Tibial nerve (tissue), 4 donors: ENCODE measurements at regions not wholly inside any gene's neighbourhood (a gene's known extent, or its start where the extent isn't known, plus 50 kb on each side); places are given as distances from the start of the nearest gene placed in this dataset.

Source experiments
- DNase-seq, 2 donors: peaks; one replicate each; pipeline ENCODE4 v3.0.0-alpha.2; 2019; ENCODE audit warnings: low spot score in 2 of 2
- H3K27ac ChIP-seq, 4 donors: fragments of 200-600 bp; sonication (generic) in 3 of 4; one replicate each; pipeline ENCODE4 v1.5.1; 2017 to 2019; ENCODE audit warnings: mild to moderate bottlenecking in 1 of 4
- H3K27me3 ChIP-seq, 2 donors: fragments of 200-600 bp; sonication (generic) in 1 of 2; one replicate each; pipeline versions ENCODE4 v1.5.1 to v1.6.0; 2017 to 2019
- H3K36me3 ChIP-seq, 3 donors: fragments of 200-600 bp; sonication (generic); one replicate each; pipeline ENCODE4 v1.5.1; 2018 to 2019
- H3K4me1 ChIP-seq, 4 donors: fragments of 200-600 bp; sonication (generic) in 3 of 4; one replicate each; pipeline ENCODE4 v1.5.1; 2017 to 2019
- H3K4me3 ChIP-seq, 4 donors: fragments of 200-600 bp; sonication (generic) in 3 of 4; one replicate each; pipeline ENCODE4 v1.5.1; 2017 to 2019; ENCODE audit warnings: mild to moderate bottlenecking in 1 of 4, moderate library complexity in 1 of 4
- H3K9me3 ChIP-seq, 4 donors: fragments of 200-600 bp; sonication (generic) in 3 of 4; one replicate each; pipeline ENCODE4 v1.5.1; 2017 to 2019
- EP300 ChIP-seq, 2 donors: sonication (generic); formaldehyde crosslinking; IDR thresholded peaks; one replicate each; pipeline ENCODE4 v1.6.1; 2017; ENCODE audit warnings: antibody characterized with exemption in 2 of 2, mild to moderate bottlenecking in 1 of 2
- POLR2A ChIP-seq, 2 donors: fragments of 450-650 bp; IDR thresholded peaks; one replicate each; pipeline ENCODE4 v1.6.1; 2017; ENCODE audit warnings: antibody characterized with exemption in 2 of 2, mild to moderate bottlenecking in 2 of 2, moderate library complexity in 2 of 2
- WGBS, 2 donors: methylation state at CpG; one replicate each; pipeline ENCODE4 v1.1.5; 2018; 5-methylcytosine and 5-hydroxymethylcytosine counted together
- TF ChIP-seq, protein P1 (sequence below), 5 experiments: fragments of 200-600 bp in 3 of 5; fragments of 450-650 bp in 2 of 5; sonication (generic) in 3 of 5; IDR thresholded peaks; one replicate each; pipeline ENCODE4 v1.5.1; 2016 to 2019; ENCODE audit warnings: antibody characterized with exemption in 5 of 5, mild to moderate bottlenecking in 3 of 5, moderate library complexity in 2 of 5

DNA sequence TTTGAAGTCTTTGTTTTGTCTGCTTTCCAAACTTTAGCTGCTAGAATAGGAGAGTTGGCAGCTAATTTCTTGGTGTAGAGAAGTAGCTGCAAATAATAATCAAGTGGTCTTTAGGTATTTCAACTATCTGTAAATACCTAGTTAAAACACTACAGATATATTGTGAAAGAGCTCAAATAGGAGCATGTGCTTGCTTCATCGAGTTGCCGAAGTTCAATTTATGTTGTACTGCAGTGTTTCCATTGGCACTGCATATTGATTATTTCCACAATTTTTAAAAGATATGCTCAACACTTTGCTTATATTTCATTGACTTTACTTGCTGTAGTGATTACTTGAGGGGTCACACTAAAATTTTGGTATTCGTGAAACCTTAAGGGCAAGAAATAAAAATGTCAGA, 131.6 kb upstream of the BMP4 start:
- DNase-seq, result no peak
- Histone ChIP-seq H3K27me3 (no peaks in the 10 kb centered on the region), H3K36me3 (no peaks in the 10 kb centered on the region), H3K4me3 (no peak overlapping the region), H3K27ac (no peak overlapping the region), H3K9me3 (peaks cover 0 to 20% (median 0%) of the 10 kb centered on the region in 4 donors), H3K4me1 (peaks cover 0 to 21% (median 0%) of the 10 kb centered on the region in 4 donors)
- TF ChIP-seq, protein P1, sequence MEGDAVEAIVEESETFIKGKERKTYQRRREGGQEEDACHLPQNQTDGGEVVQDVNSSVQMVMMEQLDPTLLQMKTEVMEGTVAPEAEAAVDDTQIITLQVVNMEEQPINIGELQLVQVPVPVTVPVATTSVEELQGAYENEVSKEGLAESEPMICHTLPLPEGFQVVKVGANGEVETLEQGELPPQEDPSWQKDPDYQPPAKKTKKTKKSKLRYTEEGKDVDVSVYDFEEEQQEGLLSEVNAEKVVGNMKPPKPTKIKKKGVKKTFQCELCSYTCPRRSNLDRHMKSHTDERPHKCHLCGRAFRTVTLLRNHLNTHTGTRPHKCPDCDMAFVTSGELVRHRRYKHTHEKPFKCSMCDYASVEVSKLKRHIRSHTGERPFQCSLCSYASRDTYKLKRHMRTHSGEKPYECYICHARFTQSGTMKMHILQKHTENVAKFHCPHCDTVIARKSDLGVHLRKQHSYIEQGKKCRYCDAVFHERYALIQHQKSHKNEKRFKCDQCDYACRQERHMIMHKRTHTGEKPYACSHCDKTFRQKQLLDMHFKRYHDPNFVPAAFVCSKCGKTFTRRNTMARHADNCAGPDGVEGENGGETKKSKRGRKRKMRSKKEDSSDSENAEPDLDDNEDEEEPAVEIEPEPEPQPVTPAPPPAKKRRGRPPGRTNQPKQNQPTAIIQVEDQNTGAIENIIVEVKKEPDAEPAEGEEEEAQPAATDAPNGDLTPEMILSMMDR (IDR thresholded peaks at IDR 0.05), result no peak
- TF ChIP-seq EP300 (IDR thresholded peaks at IDR 0.05) (no peak), POLR2A (IDR thresholded peaks at IDR 0.05) (no peak)
- 86 to 88% methylated on average over 3 of the region's 3 CpGs for WGBS, 2 donors

DNA sequence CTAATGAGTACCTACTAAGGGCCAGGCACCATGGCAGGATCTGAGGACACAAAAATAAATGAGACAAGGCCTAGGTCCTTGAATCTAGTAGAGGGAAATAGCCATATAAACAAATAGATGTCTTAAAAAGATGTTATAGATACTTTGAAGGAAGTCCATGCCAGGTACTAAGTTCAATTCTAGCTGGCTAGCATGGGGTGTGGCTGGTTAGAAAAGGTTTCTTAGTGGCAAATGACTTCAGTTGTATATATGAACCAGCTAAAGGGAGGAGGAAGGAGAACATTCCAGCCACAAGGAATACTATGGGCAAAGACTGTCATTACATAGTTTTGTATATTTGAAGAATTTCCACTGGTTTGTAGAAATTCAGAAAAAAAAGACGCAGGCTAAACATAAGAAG, 133.6 kb upstream of the BMP4 start:
- Histone ChIP-seq H3K4me1 (peaks cover 0 to 18% (median 0%) of the 10 kb centered on the region in 4 donors), H3K4me3 (no peak overlapping the region), H3K9me3 (peaks cover 0 to 38% (median 13%) of the 10 kb centered on the region in 4 donors), H3K27me3 (no peaks in the 10 kb centered on the region), H3K36me3 (no peaks in the 10 kb centered on the region), H3K27ac (no peak overlapping the region)
- WGBS, 2 donors, result 84 to 89% methylated on average over 1 of the region's 1 CpG
- no peak for DNase-seq
- no peak for TF ChIP-seq POLR2A (IDR thresholded peaks at IDR 0.05)
- TF ChIP-seq, protein P1 (IDR thresholded peaks at IDR 0.05), result no peak
- no peak for TF ChIP-seq EP300 (IDR thresholded peaks at IDR 0.05)

DNA sequence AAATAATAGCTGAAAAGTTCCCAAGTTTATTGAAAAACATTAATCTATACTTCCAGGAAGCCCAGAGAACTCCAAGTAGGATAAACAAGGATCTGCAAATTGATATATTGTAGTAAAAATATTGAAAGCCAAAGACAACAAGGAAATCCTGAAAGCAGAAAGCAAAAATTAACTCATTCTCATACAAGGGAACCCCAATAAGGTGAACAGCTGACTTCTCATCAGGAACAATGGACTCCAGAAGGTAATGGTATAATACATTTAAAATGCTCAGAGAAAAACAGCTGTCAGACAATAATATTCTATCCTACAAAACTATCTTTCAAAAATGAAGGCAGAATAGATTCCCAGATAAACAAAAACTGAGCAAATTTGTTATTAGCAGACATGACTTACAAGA, 138.1 kb upstream of the BMP4 start:
- Histone ChIP-seq H3K9me3 (peaks cover 0 to 38% (median 13%) of the 10 kb centered on the region in 4 donors), H3K27me3 (no peaks in the 10 kb centered on the region), H3K4me3 (no peak overlapping the region), H3K27ac (no peak overlapping the region), H3K36me3 (no peaks in the 10 kb centered on the region), H3K4me1 (no peaks in the 10 kb centered on the region)
- no peak for TF ChIP-seq EP300 (IDR thresholded peaks at IDR 0.05)
- TF ChIP-seq POLR2A (IDR thresholded peaks at IDR 0.05), result no peak
- TF ChIP-seq, protein P1 (IDR thresholded peaks at IDR 0.05), result no peak
- no peak for DNase-seq

DNA sequence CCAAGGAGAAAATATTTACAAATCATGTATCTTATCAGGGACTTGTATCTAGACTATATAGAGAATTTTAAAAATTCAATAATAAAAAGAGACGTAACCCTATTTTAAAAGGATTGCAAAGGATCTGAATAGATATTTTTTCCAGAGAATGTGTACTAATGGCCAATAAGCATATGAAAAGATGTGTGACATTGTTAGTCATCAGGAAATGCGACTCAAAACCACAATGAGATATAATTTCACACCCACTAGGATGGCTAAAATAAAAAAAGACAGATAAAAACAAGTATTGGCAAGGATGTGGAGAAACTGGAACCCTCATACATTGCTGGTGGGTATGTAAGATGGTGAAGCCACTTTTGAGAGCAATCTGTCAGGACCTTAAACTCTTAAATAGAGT, 141.9 kb upstream of the BMP4 start:
- 86 to 95% methylated on average over 2 of the region's 2 CpGs for WGBS, 2 donors
- Histone ChIP-seq H3K27me3 (no peaks in the 10 kb centered on the region), H3K4me1 (no peaks in the 10 kb centered on the region), H3K36me3 (no peaks in the 10 kb centered on the region), H3K9me3 (peaks cover 0 to 16% (median 13%) of the 10 kb centered on the region in 4 donors), H3K27ac (no peak overlapping the region), H3K4me3 (no peak overlapping the region)
- TF ChIP-seq, protein P1 (IDR thresholded peaks at IDR 0.05), result no peak
- DNase-seq, result no peak

DNA sequence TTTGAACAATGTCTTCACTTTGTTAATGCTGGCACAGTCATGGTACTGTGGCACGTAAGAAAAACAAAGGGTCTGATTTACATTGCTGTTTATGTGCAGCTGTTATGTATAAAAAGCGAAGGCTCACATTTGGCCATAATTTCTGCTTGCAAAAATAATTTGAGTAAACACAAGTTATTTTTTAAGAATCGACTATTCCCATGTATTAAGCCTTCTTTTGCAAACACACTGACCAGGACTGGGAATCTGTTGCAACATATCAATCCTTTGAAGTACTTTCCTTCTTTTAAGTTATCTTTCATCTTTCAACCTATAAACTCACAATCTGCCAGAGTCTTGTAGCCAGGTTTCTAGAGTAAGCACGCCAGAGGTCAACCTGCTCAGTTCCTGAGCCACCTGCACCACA, 145.4 kb upstream of the BMP4 start:
- Histone ChIP-seq H3K9me3 (no peaks in the 10 kb centered on the region), H3K36me3 (no peaks in the 10 kb centered on the region), H3K4me3 (no peak overlapping the region), H3K4me1 (peaks cover 0 to 14% (median 2%) of the 10 kb centered on the region in 4 donors), H3K27me3 (no peaks in the 10 kb centered on the region), H3K27ac (no peak overlapping the region)
- WGBS, 2 donors, result 67 to 83% methylated on average over 4 of the region's 4 CpGs
- no peak for TF ChIP-seq POLR2A (IDR thresholded peaks at IDR 0.05)
- no peak for TF ChIP-seq EP300 (IDR thresholded peaks at IDR 0.05)
- TF ChIP-seq, protein P1 (IDR thresholded peaks at IDR 0.05), result no peak
- DNase-seq, result no peak
